ENCODE measurements at regions not wholly inside any gene's neighbourhood (a gene's known extent, or its start where the extent isn't known, plus 50 kb on each side); places are given as distances from the start of the nearest gene placed in this dataset.

DNA sequence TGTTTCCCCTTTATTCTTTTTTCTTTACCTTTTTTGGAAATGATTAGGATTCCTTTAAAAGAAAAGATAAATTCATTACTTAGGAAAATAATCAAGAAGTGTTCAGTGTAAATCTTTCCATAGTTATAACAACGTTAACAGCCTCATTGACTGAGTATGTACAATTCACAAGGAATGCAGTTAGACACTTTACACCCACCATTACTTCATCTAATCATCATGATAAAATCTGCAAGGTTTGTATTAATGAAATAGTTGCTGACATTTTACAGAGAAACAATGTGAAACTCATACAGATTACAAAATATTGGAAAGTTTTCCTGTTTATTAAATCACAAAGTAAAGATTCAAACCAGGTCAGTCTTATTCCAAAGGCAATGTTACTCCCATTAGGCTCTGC is 59.3 kb upstream of the NEGR1 start:
- TF ChIP-seq, protein P1, sequence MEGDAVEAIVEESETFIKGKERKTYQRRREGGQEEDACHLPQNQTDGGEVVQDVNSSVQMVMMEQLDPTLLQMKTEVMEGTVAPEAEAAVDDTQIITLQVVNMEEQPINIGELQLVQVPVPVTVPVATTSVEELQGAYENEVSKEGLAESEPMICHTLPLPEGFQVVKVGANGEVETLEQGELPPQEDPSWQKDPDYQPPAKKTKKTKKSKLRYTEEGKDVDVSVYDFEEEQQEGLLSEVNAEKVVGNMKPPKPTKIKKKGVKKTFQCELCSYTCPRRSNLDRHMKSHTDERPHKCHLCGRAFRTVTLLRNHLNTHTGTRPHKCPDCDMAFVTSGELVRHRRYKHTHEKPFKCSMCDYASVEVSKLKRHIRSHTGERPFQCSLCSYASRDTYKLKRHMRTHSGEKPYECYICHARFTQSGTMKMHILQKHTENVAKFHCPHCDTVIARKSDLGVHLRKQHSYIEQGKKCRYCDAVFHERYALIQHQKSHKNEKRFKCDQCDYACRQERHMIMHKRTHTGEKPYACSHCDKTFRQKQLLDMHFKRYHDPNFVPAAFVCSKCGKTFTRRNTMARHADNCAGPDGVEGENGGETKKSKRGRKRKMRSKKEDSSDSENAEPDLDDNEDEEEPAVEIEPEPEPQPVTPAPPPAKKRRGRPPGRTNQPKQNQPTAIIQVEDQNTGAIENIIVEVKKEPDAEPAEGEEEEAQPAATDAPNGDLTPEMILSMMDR (IDR thresholded peaks at IDR 0.05), result no peak
- TF ChIP-seq ZFX (IDR thresholded peaks at IDR 0.05; ENCODE audit: borderline replicate concordance), result no peak

Measured in 22Rv1 (cell line).